Type B pancreatic cell (in vitro differentiated cells): ENCODE measurements at regions not wholly inside any gene's neighbourhood (a gene's known extent, or its start where the extent isn't known, plus 50 kb on each side); places are given as distances from the start of the nearest gene placed in this dataset.

Experiments used
- DNase-seq: peaks from one replicate; pipeline ENCODE4 v3.0.0; 2021; ENCODE audit warnings: mixed read lengths; ENCODE audit not compliant: unreplicated experiment; ENCODE audit errors: extremely low spot score
- H3K27ac Mint-ChIP-seq: 2 replicates; pipeline ENCODE4 v1.8.0; 2021; ENCODE audit warnings: mild to moderate bottlenecking, mixed read lengths
- H3K27me3 Mint-ChIP-seq: 2 replicates; pipeline ENCODE4 v1.8.0; 2021; ENCODE audit warnings: mixed read lengths
- H3K36me3 Mint-ChIP-seq: 2 replicates; pipeline ENCODE4 v1.8.0; 2021; ENCODE audit warnings: mixed read lengths
- H3K4me1 Mint-ChIP-seq: one replicate; pipeline ENCODE4 v1.8.0; 2021; ENCODE audit warnings: mixed read lengths; ENCODE audit not compliant: unreplicated experiment
- H3K4me3 Mint-ChIP-seq: 2 replicates; pipeline ENCODE4 v1.8.0; 2021; ENCODE audit warnings: mild to moderate bottlenecking, mixed read lengths
- H3K9me3 Mint-ChIP-seq: 2 replicates; pipeline ENCODE4 v1.8.0; 2021; ENCODE audit warnings: mixed read lengths
- TF ChIP-seq, protein P1 (sequence below): fragments of 200-600 bp; sonication (generic); conservative IDR thresholded peaks from 2 replicates; pipeline ENCODE4 v1.5.0; 2021; ENCODE audit warnings: antibody characterized with exemption, mild to moderate bottlenecking

DNA sequence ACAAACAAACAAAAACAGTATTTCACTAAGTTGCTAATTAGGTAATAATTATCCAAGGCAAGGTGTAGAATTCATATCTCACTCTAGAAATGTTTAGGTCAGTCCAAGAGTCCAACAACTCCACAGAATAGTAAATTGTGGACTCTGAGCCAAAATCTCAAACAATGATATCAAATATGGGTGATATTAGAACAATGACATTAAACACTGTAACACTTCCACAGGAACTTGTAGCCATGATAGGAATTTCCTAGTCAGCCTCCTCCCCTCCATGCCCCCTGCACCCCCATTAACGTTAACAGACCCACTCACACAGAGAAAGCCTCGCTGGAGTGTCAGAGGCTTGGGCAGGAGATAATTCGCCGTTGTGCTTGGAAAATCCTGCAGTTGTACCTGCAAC, 305.0 kb upstream of the PIK3R1 start:
- H3K27me3 Mint-ChIP-seq = peaks cover 4% of the 10 kb centered on the region
- no peak for DNase-seq
- no peaks in the 10 kb centered on the region for H3K36me3 Mint-ChIP-seq
- H3K27ac Mint-ChIP-seq = no peak overlapping the region
- H3K9me3 Mint-ChIP-seq = no peaks in the 10 kb centered on the region
- H3K4me3 Mint-ChIP-seq = no peak overlapping the region
- TF ChIP-seq, protein P1, sequence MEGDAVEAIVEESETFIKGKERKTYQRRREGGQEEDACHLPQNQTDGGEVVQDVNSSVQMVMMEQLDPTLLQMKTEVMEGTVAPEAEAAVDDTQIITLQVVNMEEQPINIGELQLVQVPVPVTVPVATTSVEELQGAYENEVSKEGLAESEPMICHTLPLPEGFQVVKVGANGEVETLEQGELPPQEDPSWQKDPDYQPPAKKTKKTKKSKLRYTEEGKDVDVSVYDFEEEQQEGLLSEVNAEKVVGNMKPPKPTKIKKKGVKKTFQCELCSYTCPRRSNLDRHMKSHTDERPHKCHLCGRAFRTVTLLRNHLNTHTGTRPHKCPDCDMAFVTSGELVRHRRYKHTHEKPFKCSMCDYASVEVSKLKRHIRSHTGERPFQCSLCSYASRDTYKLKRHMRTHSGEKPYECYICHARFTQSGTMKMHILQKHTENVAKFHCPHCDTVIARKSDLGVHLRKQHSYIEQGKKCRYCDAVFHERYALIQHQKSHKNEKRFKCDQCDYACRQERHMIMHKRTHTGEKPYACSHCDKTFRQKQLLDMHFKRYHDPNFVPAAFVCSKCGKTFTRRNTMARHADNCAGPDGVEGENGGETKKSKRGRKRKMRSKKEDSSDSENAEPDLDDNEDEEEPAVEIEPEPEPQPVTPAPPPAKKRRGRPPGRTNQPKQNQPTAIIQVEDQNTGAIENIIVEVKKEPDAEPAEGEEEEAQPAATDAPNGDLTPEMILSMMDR = no peak
- H3K4me1 Mint-ChIP-seq = peaks cover 12% of the 10 kb centered on the region

DNA sequence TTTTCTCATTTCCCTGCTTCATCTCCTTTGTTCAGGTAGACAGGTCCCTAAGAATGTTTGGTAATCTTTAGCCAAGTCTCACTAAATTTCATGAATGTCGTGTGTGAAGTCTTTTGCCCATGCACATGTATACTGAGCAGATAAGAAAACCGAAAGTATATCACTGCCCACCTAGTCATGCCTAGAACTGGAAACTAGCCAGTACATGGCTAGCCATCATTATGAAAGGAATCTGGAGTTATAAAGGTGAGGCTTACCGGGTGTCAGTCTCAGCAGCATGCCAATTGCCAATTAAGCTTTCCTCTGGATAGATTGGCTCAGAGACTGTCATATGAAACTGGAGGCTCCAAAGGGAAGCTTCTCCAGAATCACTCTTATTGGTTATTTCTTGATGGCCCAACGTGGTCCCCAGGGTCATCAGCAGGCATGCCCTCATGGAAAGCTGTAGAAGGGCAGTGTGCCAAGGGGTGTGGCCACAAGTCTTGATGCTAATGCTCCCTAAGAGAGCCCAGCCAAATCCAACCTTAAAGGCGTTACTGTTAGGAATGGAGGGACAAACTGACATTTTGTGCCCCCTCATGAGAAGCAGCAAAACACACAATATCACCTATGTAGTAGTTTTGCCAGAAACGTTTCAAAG, 307.3 kb upstream of the PIK3R1 start:
- H3K4me3 Mint-ChIP-seq = no peak overlapping the region
- H3K27me3 Mint-ChIP-seq = peaks cover 4% of the 10 kb centered on the region
- no peaks in the 10 kb centered on the region for H3K36me3 Mint-ChIP-seq
- H3K9me3 Mint-ChIP-seq = no peaks in the 10 kb centered on the region
- TF ChIP-seq, protein P1 = no peak
- H3K4me1 Mint-ChIP-seq = peaks cover 11% of the 10 kb centered on the region
- no peak overlapping the region for H3K27ac Mint-ChIP-seq
- DNase-seq = no peak

DNA sequence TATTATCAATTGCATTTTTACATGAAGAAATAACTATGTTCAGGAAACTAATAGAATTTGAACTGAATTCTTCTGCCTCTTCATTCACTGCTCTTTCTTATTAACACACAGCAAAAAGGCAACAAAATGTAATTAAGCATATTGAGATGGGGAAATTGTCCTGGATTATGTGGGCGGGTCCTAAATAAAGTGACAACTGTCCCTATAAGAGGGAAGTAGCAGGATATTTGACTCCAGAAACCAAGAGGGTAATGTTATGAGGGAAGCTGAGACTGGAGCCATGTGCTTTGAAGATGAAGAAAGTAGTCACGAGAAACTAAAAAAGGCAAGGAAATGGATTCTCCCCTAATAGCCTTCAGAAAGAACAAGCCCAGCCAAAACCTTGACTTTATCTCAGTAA, 311.2 kb upstream of the PIK3R1 start:
- H3K4me3 Mint-ChIP-seq = no peak overlapping the region
- peaks cover 3% of the 10 kb centered on the region for H3K27me3 Mint-ChIP-seq
- TF ChIP-seq, protein P1 = no peak
- H3K36me3 Mint-ChIP-seq = no peaks in the 10 kb centered on the region
- DNase-seq = no peak
- H3K4me1 Mint-ChIP-seq = peaks cover 17% of the 10 kb centered on the region
- no peaks in the 10 kb centered on the region for H3K9me3 Mint-ChIP-seq
- H3K27ac Mint-ChIP-seq = no peak overlapping the region

DNA sequence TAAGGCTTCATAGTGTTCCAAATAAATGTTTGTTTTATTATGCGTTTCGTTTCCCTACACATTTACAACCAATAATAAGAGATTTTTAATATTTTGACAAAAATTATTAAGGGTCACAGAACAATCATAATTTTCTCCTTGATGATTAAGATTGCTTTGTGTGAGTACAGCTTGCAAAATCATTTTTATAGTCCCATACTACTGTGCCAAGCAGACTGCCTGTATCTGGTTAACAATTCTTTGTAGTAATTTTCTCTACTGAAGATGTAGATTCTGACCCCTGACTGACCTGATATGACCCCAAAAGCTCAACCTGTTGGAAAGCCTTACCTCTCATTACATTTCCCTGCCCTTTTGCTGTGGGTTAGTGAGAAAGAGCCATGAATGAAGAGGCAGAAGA, 311.9 kb upstream of the PIK3R1 start:
- TF ChIP-seq, protein P1 = no peak
- DNase-seq = no peak
- Mint-ChIP-seq H3K27ac (no peak overlapping the region), H3K9me3 (no peaks in the 10 kb centered on the region), H3K27me3 (peaks cover 3% of the 10 kb centered on the region), H3K36me3 (no peaks in the 10 kb centered on the region), H3K4me3 (no peak overlapping the region), H3K4me1 (peaks cover 17% of the 10 kb centered on the region)

DNA sequence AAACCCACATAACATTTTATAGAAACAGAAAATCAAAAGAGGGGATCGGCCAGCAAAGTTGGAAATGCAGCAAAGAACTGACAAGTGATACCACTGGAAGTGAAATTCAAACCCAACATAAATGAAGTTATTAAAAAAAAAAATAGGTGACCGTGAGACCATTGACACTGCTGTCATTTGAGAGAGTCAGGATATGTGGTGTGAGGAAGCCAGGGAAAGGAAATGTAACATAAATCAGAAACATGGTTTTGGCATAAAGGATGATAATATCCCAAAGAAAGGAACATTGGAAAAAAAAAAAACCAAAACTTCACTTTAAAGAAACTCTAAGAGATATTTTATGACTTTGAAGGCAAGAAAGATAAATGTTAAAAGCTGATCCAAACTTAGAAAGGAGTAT, 312.4 kb upstream of the PIK3R1 start:
- peaks cover 3% of the 10 kb centered on the region for H3K27me3 Mint-ChIP-seq
- H3K9me3 Mint-ChIP-seq = no peaks in the 10 kb centered on the region
- no peaks in the 10 kb centered on the region for H3K36me3 Mint-ChIP-seq
- DNase-seq = no peak
- no peak overlapping the region for H3K27ac Mint-ChIP-seq
- peaks cover 19% of the 10 kb centered on the region for H3K4me1 Mint-ChIP-seq
- TF ChIP-seq, protein P1 = no peak
- H3K4me3 Mint-ChIP-seq = no peak overlapping the region

DNA sequence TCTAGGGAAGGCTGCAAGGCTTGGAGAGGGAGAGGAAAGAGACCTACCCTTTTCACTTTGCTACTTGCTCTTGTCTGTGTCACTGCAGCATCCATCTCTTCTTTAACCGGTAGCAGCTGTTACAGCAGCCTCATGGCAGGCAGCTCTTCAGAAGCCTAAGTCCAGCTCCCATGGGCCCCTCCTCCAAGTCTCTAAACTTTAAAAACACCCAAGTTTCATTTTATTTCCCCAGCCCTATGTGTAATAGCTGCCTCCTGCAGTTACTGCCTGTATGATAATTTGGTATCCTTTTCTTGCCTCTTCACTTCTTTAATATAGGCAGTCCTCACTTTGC, 313.1 kb upstream of the PIK3R1 start:
- TF ChIP-seq, protein P1 = no peak
- no peak overlapping the region for H3K27ac Mint-ChIP-seq
- peaks cover 22% of the 10 kb centered on the region for H3K4me1 Mint-ChIP-seq
- no peak overlapping the region for H3K4me3 Mint-ChIP-seq
- peaks cover 2% of the 10 kb centered on the region for H3K9me3 Mint-ChIP-seq
- DNase-seq = no peak
- H3K27me3 Mint-ChIP-seq = peaks cover 3% of the 10 kb centered on the region
- no peaks in the 10 kb centered on the region for H3K36me3 Mint-ChIP-seq
